GM12878 (cell line): ENCODE measurements at regions not wholly inside any gene's neighbourhood (a gene's known extent, or its start where the extent isn't known, plus 50 kb on each side); places are given as distances from the start of the nearest gene placed in this dataset.

Experiments
- BCL11A ChIP-seq: IDR thresholded peaks from 2 replicates; pipeline ENCODE4 v1.6.1; 2011; ENCODE audit warnings: low read depth, low read length
- BHLHE40 ChIP-seq, 2 experiments: fragments of 450-650 bp in 1 of 2; IDR thresholded peaks; 2 replicates each; pipeline ENCODE4 v1.6.1; 2011 to 2017; ENCODE audit warnings: low read depth in 2 of 2, borderline replicate concordance in 1 of 2, improper control_type of control experiment in 1 of 2, low read length in 1 of 2, mild to moderate bottlenecking in 1 of 2
- BRCA1 ChIP-seq: IDR thresholded peaks from 2 replicates; pipeline ENCODE4 v1.6.1; 2011; ENCODE audit warnings: low read depth, low read length, improper control_type of control experiment
- CTCF ChIP-seq, 3 experiments: IDR thresholded peaks in 2 of 3; conservative IDR thresholded peaks in 1 of 3; 2 replicates each; pipeline ENCODE4 v1.5.1; 2011; ENCODE audit warnings: low read depth in 3 of 3, low read length in 3 of 3, mild to moderate bottlenecking in 3 of 3, control low read depth in 2 of 3, moderate library complexity in 2 of 3, inconsistent platforms in 1 of 3, mixed read lengths in 1 of 3; ENCODE audit not compliant: control insufficient read depth in 2 of 3, insufficient read depth in 1 of 3; ENCODE audit errors: extremely low read depth in 1 of 3
- EP300 ChIP-seq, 2 experiments: fragments of 150-350 bp in 1 of 2; IDR thresholded peaks; 2 replicates each; pipeline ENCODE4 v1.6.1; 2011 to 2012; ENCODE audit warnings: low read depth in 2 of 2, low read length in 2 of 2, borderline replicate concordance in 1 of 2, improper control_type of control experiment in 1 of 2, inconsistent platforms in 1 of 2; ENCODE audit not compliant: control insufficient read depth in 1 of 2
- GABPA ChIP-seq: IDR thresholded peaks from 2 replicates; pipeline ENCODE4 v1.6.1; 2014; ENCODE audit warnings: antibody characterized with exemption, low read depth, mild to moderate bottlenecking, inconsistent platforms
- POLR2A ChIP-seq: IDR thresholded peaks from 2 replicates; pipeline ENCODE4 v1.6.1; 2011; ENCODE audit warnings: low read depth, mild to moderate bottlenecking, low read length
- POLR2AphosphoS5 ChIP-seq: IDR thresholded peaks from 2 replicates; pipeline ENCODE4 v1.6.1; 2011; ENCODE audit warnings: mild to moderate bottlenecking, low read length, inconsistent platforms
- SMAD1 ChIP-seq: fragments of 450-650 bp; IDR thresholded peaks from 2 replicates; pipeline ENCODE4 v1.6.1; 2018; ENCODE audit warnings: mild to moderate bottlenecking, low read depth; ENCODE audit not compliant: partially characterized antibody
- TAF1 ChIP-seq: IDR thresholded peaks from 2 replicates; pipeline ENCODE4 v1.6.1; 2011; ENCODE audit warnings: mild to moderate bottlenecking, low read depth, low read length, borderline replicate concordance
- ZNF217 ChIP-seq: fragments of 450-650 bp; IDR thresholded peaks from 2 replicates; pipeline ENCODE4 v1.6.1; 2017; ENCODE audit warnings: antibody characterized with exemption, mild to moderate bottlenecking

GRCh38 chr7:137151041-137151689, 192.4 kb downstream of the PTN start:
- TF ChIP-seq EP300 (IDR thresholded peaks at IDR 0.05; ENCODE audit: borderline replicate concordance in 1 of 2, control insufficient read depth in 1 of 2, low read depth in 2 of 2, low read length in 2 of 2) = no peak
- TF ChIP-seq BCL11A = no peak
- TF ChIP-seq BHLHE40 (IDR thresholded peaks at IDR 0.05; ENCODE audit: borderline replicate concordance in 1 of 2, low read depth in 2 of 2, low read length in 1 of 2) = no peak
- TF ChIP-seq ZNF217 = no peak
- TF ChIP-seq POLR2AphosphoS5 = no peak
- no peak for TF ChIP-seq TAF1
- no peak for TF ChIP-seq SMAD1
- TF ChIP-seq CTCF (IDR thresholded peaks at IDR 0.05 in 2 of 3, conservative IDR thresholded peaks at IDR 0.05 in 1 of 3; ENCODE audit: control insufficient read depth in 2 of 3, extremely low read depth in 1 of 3, insufficient read depth in 1 of 3, low read depth in 3 of 3, low read length in 3 of 3) = no peak
- no peak for TF ChIP-seq POLR2A
- TF ChIP-seq BRCA1 = no peak
- no peak for TF ChIP-seq GABPA
